ENCODE measurements at regions not wholly inside any gene's neighbourhood (a gene's known extent, or its start where the extent isn't known, plus 50 kb on each side); places are given as distances from the start of the nearest gene placed in this dataset.

DNA sequence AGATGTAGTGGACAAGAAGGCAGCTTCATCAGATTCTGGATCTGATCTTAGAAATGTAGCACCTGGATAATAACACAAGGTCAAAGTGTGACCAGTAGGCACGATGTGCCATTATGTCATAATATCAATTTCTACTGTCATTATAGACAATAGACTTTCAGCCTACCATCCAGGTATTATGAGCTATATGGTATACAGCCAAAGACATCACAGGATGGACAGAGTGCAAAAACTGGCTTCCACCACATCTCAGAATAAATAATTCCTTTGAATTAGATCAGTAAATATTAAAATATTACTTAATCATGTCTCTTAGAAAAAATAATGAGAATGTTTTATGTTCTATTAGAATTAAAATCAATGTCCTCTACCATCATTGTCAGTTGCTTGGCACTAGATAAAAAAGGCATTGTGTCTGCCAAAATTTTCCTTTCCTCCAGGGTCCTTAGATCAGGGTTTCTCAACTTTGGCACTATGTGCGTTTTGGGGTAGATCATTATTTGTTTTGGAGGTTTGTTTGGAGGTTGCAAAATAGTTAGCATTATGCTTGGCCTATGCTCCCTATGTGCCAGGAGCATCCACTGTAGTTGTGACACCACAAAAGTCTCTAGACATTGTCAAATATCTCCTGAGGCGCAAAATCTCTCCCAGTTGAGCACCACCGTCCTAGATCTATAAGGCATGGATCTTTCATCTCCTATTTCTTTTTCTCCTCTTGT is 86.7 kb upstream of the NRIP1 start:
- no peaks in the 10 kb centered on the region for H3K9me3 ChIP-seq
- H3K27ac ChIP-seq = no peak overlapping the region
- H3K4me1 ChIP-seq = no peaks in the 10 kb centered on the region
- TF ChIP-seq CTCF (IDR thresholded peaks at IDR 0.05) = no peak
- ATAC-seq = no peak
- no peak overlapping the region for H3K4me3 ChIP-seq
- no peaks in the 10 kb centered on the region for H3K27me3 ChIP-seq (ENCODE audit: low read depth)
- H3K36me3 ChIP-seq = no peaks in the 10 kb centered on the region
- DNase-seq = no peak
- intact Hi-C loops (cut with DNase I) = no loop called here

- Histone ChIP-seq H3K36me3 (no peaks in the 10 kb centered on the region), H3K27ac (no peak overlapping the region), H3K4me1 (no peaks in the 10 kb centered on the region), H3K27me3 (ENCODE audit: low read depth) (no peaks in the 10 kb centered on the region), H3K4me3 (no peak overlapping the region), H3K9me3 (no peaks in the 10 kb centered on the region)
- ATAC-seq = no peak
- no peak for TF ChIP-seq CTCF (IDR thresholded peaks at IDR 0.05)
- intact Hi-C loops (cut with DNase I) = no loop called here
- no peak for DNase-seq
These were observed 87.8 kb upstream of the NRIP1 start for GRCh38 chr21:15152591-15152990.

GRCh38 chr21:15159382-15160020 is 94.7 kb upstream of the NRIP1 start:
- Histone ChIP-seq H3K4me1 (no peaks in the 10 kb centered on the region), H3K9me3 (no peaks in the 10 kb centered on the region), H3K36me3 (no peaks in the 10 kb centered on the region), H3K27me3 (ENCODE audit: low read depth) (no peaks in the 10 kb centered on the region), H3K27ac (no peak overlapping the region), H3K4me3 (no peak overlapping the region)
- no peak for TF ChIP-seq CTCF (IDR thresholded peaks at IDR 0.05)
- intact Hi-C loops (cut with DNase I) = no loop called here
- ATAC-seq (no peak), DNase-seq (no peak)

DNA sequence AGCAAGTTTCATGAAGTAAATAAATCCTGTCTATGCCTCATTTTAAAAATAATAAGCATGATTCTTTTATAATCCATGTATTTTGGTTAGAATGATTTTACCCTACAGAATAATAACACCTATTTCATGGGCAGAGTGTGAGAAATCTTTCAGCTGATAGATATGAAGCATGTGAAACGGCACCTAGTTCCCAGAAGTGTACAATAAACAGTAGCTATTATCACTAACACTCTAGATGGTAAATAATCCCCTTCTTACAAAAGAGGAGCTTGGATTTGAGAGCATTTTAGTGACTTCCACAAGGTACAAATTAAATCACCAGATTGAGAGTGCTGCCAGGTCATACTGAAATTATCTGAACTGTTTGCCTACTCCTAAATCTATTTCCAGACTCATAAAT is 95.3 kb upstream of the NRIP1 start:
- H3K4me3 ChIP-seq = no peak overlapping the region
- H3K27me3 ChIP-seq (ENCODE audit: low read depth) = no peaks in the 10 kb centered on the region
- DNase-seq = no peak
- no peaks in the 10 kb centered on the region for H3K36me3 ChIP-seq
- no peaks in the 10 kb centered on the region for H3K4me1 ChIP-seq
- H3K9me3 ChIP-seq = no peaks in the 10 kb centered on the region
- intact Hi-C loops (cut with DNase I) = no loop called here
- TF ChIP-seq CTCF (IDR thresholded peaks at IDR 0.05) = no peak
- ATAC-seq = no peak
- H3K27ac ChIP-seq = no peak overlapping the region

GRCh38 chr21:15162921-15163320 is 98.1 kb upstream of the NRIP1 start:
- ATAC-seq = no peak

More at GRCh38 chr21:15162921-15163320, 98.1 kb upstream of the NRIP1 start:
- Histone ChIP-seq H3K4me3 (no peak overlapping the region), H3K27me3 (ENCODE audit: low read depth) (no peaks in the 10 kb centered on the region), H3K9me3 (no peaks in the 10 kb centered on the region), H3K27ac (no peak overlapping the region), H3K36me3 (no peaks in the 10 kb centered on the region), H3K4me1 (no peaks in the 10 kb centered on the region)
- no peak for DNase-seq
- no peak for TF ChIP-seq CTCF (IDR thresholded peaks at IDR 0.05)
- intact Hi-C loops (cut with DNase I) = no loop called here
